SW 1271 (cell line): ENCODE measurements at regions not wholly inside any gene's neighbourhood (a gene's known extent, or its start where the extent isn't known, plus 50 kb on each side); places are given as distances from the start of the nearest gene placed in this dataset.
"Not testable (repeated sequence)": the region's sequence is repeated elsewhere in the genome, so short reads cannot be mapped to it uniquely, and the experiment has no call there.

Source experiments
- DNase-seq, 2 experiments: peaks; one replicate each; lab custom pipeline; 2025; lab: John Stamatoyannopoulos, UW

DNA sequence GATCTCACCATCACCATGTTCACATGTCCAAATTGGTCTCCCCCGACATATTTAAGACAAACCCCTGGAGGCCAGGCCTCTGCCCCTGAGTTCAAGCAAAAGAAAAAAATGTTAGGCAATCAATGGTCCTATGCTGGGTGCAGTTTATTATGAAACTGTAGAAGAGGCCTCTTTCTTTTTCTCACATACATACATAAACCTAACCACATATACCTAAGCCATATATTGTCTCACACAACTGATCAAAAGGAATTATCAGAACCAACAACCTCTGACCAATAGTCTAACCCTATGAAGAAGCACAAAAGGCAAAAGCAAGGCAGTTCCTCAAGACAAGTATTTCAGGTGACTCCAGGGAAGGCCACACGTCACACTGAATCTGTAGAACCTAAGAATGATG lies 49.9 kb downstream of the ILRUN start:
- no peak for DNase-seq

DNA sequence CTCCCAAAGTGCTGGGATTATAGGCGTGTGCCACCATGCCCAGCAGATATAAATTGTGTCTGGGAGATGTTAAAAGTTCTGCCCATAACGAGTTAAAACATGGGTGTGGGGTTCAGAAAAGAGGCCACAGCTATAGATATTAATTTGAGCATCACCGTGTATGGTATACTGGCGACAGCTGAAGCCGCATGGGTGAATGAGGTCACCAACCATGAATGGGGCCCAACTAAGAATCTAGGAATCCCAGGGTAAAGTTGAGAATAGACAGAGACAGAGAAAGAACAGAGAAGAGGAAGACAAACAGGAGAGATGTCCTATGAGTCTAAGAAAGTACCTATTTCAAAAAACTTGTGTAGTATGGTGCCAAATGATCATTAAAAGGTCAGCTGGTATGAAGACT lies 50.9 kb downstream of the ILRUN start:
- DNase-seq = no peak

DNA sequence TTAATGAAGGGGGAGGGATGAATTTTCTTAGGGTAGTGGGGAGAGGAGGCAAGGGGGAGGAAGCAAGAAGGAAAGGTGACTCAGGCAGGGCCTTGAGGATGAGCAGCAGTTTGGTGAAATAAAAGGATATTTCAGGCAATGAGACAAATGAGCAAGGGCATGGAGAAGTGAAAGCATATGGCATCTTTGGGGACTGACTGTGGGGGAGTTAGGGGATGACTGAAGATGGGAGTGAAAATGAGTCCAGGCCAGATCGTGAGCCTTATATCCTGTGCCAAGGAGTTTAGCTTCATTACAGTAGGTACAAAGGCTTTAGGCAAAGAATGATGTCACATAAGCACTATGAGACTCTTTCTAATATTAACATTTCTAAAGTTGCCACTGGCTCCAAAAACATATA lies 51.9 kb downstream of the ILRUN start:
- no peak for DNase-seq

DNA sequence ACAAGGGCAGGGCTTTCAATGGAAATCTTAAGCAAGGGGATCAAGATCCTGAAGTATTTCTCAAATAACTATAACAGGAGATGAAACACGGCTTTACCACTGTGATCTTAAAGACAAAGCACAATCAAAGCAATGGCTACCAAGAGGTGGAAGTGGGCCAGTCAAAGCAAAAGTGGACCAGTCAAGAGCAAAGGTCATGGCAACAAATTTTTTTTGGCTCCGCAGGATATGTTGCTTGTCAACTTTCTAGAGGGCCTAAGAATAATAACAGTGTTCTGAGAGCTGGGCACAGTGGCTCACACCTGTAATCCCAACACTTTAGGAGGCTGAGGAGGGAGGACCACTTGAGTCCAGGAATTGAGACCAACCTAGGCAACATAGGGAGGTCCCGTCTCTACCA lies 54.1 kb downstream of the ILRUN start:
- DNase-seq = no peak

DNA sequence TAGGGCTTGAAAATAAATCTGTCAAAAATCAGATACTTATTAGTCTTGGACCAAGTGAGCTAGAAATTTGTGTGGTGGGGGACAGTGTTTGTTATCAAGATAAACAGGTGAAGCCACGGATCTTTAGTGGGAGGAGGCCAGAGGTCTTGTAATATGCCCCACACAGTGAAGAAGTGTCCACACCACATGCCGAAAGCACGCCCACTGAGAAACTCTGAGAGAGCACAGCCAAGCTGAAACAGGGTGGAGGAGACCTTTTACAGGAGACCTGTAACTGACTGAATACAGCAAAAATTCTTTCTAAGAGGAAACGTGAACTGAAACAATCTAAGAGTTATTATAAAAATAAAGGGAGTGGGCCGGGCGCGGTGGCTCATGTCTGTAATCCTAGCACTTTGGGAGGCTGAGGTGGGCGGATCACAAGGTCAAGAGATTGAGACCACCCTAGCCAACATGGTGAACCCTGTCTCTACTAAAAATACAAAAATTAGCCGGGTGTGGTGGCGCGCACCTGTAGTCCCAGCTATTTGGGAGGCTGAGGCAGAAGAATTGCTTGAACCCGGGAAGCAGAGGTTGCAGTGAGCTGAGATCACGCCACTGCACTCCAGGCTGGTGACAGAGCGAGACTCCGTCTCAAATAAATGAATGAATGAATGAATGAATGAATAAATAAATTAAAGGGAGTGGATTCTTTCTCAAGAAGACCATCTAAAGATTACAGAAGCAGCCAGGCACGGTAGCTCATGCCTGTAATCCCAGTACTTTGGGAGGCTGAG lies 56.3 kb downstream of the ILRUN start:
- DNase-seq = not testable (repeated sequence)

DNA sequence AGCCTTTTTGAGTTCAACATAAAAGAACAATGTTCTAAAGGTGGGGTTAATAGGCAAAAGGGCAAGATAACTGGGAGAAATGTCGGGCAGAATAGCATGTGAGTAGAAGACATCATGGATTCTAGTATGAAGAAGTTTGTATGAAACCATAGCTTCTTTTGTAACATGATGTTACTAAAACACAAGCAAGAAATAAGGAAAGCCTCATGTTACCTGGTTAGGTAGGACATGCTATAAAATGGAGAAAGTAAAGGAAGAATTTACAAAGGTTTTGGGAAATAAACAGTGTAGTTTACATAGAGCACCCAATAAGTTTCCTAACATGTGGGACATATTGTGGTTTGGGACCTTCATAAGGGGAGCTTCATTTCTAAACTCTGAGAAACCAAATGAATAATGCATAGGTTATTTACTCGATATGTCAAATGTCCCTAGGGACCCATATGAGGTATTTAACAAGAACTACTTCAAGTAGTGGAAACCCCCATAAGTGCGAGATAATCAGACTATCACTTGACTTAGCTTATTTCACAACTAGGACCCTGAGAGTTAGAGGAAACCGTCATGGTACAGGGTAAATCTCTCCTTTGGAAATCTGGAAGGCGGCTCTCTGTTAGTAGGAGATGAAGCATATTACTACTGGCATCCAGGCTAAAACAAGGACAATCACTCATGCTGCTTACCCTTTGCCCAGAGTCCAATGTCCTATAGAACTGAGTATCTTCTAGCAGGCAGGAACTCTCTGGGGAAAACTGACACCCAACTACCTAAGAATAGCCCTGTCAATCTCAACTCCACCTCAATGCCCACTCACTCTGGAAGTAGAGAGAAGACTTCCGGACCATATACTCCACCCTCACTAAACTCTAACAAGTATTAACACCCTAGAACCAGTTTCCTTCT lies 57.5 kb downstream of the ILRUN start:
- DNase-seq = no peak

DNA sequence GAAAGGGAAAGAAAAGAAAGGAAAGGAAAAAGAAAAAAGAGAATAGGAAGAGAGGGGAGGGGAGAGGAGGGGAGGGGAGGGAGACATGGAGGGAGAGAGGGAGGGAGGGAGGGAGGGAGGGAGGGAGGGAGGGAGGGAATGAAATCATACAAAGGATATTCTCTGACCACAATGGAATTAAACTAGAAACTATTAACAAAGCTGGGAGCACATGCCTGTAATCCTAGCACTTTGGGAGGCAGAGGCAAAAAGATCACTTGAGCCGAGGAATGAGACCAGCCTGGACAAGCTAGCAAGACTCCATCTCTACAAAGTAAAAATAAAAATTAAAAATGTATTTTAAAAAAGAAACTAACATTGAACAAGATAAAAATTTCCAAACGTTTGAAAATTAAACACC lies 62.8 kb downstream of the ILRUN start:
- no peak for DNase-seq

DNA sequence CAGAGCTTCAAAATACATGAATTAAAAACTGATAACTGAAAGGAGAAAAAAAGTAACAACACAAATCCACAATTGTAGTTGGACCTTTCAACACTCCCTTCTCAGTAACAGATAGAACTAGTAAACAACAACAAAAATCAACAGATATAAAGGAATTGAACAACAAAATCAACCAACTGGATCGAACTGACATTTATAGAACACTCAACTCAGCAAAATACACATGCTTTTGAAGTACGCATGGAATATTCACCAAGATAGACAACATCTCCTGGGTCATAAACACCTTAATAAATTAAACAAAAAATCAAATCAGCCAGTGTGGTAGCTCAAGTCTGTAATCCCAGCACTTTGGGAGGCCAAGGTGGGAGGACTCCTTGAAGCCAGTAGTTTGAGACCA lies 63.3 kb downstream of the ILRUN start:
- no peak for DNase-seq

DNA sequence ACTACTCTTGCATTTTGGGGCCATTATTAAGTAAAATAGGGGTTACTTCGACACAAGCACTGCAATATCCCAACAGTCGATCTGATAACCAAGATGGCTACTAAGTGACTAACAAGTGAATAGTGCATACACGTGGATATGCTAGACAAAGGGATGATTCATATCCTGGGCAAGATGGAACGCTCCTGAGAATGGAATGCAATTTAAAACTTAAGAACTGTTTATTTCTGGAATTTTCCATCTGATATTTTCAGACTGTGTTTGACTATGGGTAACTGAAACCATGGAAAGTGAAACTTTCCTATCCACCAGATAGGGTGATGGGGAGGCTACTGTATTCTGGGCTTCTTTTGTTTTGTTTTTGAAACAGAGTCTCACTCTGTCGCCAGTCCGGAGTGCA lies 66.5 kb downstream of the ILRUN start:
- DNase-seq = peak; percentile 62 to 75

DNA sequence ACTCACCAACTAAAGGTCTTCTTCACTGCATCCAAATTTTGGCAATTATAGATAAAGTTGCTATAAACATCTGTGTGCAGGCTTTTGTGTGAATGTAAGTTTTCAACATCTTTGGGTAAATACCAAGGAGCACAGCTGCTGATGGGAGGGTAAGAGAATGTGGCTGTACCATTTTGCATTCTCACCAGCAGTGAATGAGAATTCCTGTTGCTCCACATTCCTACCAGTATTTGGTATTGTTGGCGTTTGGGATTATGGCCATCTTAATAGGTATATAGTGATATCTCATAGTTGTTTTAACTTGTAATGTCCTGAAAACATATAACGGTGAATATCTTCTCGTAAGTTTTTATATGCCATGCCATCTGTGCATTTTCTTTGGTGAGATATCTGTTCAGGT lies 69.3 kb downstream of the ILRUN start:
- no peak for DNase-seq

DNA sequence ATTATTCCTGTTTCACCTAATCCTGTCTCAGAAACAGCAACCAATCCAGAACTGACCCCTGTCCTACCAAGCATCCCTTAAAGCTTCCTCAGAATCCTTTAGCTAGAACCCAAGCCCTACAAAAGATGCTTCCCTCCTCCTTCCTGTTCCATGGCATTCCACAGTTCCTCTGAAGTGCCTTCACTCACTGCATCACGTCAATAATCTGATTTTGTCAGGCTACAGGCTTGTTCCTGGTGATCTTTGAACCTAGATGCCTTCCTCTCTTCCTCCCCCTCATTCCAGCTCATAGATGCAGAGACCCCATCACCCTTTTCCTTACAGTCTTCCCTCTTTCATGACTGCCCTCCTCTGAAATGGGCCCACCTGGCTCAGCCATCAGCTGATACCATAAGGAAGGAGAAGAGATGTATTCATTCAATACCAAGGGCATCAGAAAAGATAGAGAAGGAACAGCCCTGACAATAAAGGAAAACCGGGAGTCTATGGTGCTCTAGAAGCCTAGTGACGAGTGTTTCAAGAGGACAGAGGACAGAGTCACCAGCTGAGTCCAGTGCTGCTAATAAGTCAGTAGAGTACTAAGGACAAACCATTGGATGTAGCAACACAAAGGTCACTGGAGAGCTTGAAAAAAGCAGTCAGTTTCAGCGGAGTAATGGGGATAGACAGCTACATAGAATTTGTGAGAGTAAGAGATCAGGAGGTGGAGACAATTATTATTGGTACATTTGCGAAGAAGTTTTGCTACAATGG lies 62.5 kb upstream of the SPDEF start:
- DNase-seq = no peak

DNA sequence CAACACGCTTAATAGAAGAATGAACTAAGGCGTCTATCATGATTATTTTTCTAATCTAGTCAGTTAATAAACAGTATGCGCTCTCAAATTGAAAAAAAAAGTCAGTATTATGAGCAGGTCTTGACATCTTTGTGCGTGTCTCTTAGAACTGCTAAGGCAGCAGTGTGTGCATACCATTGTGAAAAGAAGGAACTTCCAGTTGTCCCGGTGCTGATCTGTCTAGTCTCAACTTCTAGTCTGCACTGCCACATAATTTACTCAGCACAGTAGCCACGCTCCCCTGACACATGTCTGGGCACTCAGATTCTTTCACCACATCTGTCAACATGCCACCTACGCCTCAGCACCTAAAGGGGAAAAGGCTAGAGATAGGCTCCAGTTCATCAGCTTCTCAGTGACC lies 61.1 kb upstream of the SPDEF start:
- no peak for DNase-seq

DNA sequence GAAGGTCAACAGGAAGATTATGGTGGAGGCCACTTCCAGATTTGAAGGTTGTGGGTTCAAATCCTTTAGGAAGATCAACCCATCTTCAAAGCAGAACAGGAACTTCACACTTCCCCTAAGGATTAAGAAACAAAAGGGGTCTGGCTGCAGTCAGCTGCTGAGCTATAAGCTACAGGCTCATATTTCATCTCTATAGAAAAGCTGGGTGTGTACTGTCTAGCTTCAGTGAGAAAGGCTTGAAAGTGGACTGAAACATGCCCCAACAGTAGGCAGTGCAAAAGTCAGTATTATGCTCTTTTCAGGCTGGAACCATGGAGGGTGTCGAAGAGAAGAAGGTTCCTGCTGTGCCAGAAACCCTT lies 60.1 kb upstream of the SPDEF start:
- DNase-seq = no peak

DNA sequence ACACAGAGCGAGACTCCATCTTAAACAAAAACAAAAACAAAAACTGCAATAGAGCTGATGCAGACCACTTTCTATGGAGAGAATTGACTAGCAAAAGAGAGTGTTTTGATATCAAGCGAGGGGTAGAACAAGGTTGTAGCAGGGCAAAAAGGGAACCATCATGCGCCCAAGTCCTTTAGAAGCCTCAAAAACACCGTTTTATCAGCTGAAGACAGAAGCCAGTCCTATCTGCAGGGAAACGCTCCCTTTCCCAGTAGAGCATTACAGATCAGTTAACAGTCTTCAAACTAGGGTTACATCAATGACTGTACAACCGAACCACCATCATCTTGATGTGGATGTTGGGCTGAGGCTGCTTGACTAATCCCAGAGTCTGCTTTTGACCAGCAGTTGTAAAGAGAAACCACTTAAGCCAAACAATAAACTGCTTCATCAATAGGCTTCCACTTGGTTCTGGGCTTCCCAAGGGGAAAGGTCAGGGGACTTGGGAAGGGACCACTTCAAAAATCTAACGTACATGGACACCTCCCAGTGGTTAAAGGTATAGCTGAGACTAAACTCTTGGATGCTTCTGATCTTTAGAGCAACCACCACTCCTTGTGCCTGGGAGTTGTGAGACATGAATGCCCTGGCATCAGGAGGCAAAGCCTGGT lies 59.6 kb upstream of the SPDEF start:
- no peak for DNase-seq

DNA sequence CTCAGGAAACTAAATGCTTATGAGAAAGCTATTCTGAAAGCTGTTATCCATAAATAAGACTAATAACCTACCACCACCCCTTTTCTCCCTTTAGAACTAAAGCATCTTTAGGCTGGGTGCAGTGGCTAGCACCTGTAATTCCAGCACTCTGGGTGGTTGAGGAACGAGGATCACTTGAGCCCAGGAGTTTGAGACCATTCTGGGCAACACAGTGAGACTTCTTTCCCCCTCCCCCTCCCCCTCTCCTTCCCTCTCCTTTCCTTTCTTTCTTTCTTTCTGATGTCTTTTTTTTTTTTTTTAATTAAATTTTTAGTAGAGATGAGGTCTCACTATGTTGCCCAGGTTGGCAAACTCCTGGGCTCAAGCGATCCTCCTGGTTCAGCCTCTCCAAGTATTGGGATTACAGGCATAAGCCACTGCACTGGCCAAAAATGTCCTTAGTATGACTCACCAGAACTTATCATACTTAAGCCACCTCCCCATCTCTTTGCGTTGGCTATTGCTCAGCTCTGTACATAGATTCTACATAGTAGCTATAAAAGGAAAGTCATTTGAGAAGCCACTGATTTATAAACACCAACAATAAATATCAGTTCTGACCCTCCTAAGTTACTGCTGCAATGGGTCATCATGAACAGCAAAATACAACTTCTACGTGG lies 54.8 kb upstream of the SPDEF start:
- peak; percentile 57 to 80 for DNase-seq

DNA sequence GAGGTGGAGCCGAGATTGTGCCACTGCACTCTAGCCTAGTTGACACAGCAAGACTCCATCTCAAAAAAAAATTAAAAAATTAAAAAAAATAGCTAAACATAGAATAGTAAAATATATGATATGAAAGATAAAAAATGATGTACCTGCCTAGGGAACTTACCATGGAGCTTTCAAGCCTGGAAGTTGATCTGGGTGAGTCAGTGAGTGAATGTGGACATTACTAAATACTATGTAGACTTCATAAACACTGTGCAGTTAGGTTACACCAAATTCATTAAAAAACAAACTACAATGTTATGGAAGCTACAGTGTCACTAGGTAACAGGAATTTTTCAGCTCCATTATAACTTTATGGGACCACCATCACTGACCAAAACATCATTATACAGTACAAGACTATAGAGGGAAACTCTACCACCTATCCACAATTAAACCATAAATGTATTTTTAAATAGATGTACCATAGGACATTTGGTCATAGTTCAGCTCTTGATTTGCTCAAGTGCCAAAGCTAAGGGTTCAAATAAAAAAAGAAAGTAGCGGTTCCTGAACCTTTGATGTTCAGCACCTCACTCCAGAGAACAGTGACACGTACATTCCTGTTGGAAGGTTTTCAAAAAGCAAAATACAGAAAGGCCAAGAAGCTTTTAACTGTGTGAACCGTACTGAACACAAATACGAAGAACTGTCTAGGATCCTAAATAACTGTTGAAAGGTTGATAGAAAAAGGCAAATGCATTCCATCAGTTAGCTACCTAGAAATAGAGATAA lies 52.4 kb upstream of the SPDEF start:
- no peak for DNase-seq

DNA sequence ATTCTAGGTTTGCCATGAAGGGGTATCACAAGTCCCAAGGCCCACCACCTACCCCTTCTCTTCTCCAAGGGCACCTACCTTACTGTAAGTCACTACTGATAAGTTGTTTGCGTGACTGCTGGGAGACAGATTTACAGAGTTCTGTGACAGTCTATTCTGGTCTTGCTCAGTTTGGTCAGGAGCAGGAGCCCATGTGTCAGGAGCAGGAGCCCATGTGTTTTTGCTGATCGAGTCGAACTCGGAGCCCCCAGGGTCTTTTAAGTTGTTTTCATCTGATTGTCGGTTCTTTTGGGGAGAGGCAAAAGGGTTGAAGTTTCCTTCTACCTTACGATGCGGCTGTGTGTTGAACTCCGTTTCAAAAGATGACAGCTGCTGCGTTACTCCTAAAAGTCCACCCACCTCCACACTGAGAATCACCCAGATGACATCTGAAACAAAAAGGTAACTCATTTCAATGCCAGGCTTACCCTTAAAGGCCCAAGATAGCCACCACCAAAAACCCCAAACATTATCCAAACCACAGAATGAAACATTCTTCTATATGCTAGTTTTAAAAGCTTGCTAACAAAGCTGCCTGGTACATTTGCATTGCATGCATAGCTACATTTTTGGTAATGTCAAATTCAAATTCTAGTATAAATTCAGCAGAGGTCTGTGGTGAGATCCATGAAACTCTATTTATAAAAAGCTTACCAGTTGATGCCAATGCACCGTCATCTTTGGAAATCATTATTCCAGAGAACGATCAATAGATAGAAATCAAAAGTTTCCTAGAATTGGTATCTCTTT lies 50.5 kb upstream of the SPDEF start:
- no peak for DNase-seq
